GM18873 (cell line): ENCODE measurements at regions not wholly inside any gene's neighbourhood (a gene's known extent, or its start where the extent isn't known, plus 50 kb on each side); places are given as distances from the start of the nearest gene placed in this dataset.
"Not testable (repeated sequence)": the region's sequence is repeated elsewhere in the genome, so short reads cannot be mapped to it uniquely, and the experiment has no call there.

ENCODE experiments used
- ATAC-seq: cut with Tn5 transposase; IDR thresholded peaks from one replicate; pipeline ENCODE4 v1.9.1; 2021; ENCODE audit warnings: mild to moderate bottlenecking, moderate library complexity, moderate number of reproducible peaks; ENCODE audit not compliant: unreplicated experiment, low FRiP score

DNA sequence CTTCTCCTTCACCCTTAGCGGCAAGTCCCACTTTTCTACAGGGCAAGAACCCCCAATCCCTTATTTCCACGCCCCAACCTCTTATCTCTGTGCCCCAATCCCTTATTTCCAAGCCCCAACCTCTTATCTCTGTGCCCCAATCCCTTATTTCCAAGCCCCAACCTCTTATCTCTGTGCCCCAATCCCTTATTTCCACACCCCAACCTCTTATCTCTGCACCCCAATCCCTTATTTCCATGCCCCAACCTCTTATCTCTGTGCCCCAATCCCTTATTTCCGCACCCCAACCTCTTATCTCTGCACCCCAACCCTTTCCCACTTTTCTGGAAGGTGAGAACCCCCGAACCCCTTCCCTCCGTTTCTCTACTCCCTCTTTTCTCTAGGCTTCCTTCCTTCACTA is 116.1 kb upstream of the GJE1 start:
- ATAC-seq: not testable (repeated sequence)

DNA sequence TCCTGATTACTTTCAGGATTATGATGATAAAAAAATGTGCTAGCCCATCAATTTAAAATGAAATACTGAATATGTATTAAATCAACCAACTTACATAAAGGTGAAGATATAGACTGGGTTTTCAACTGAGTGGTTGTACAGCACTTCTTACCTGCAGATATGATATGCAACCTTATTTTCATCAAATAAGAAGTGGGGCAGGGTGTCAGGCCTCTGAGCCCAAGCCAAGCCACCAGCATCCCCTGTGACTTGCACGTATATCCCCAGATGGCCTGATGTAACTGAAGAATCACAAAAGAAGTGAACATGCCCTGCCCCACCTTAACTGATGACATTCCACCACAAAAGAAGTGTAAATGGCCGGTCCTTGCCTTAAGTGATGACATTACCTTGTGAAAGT is 117.3 kb upstream of the GJE1 start:
- ATAC-seq: not testable (repeated sequence)

DNA sequence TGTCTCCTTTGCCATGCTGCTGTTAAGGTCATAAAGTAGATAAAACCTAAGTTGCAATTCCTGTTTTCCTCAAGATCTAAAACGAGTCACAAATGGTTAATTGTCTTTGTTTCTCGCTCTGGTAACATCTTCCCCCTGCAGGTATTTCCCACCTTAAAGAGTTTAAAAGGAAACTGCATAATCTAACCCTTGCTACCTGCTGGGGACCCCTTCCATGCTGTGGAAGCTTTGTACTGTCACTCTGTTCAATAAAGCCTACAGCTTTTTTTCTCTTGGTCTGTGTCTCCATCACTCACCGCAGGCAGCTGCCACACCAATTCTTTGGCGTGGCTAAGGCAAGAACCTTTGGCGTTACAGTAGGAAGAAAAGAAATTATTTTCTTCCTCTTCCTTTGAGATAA is 117.7 kb upstream of the GJE1 start:
- no peak for ATAC-seq

DNA sequence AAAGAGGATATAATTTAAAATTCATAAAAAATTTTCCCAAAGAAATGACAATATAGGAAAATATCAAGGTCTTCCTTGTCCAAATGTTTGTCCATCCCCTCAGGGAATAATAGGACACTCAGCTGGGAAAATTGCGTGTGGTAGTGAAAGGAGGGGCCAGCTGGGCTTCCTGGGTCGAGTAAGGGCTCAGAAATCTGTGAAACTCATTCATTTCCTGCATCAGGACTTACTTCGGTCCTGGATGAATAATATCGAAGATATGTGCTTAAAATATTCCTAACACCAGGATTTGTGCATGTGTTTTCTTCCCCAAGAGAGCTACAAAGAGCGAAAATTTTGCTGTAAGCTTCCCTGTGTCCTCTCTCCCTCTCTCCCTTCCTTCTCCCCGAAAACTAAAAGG is 118.2 kb upstream of the GJE1 start:
- ATAC-seq: no peak

DNA sequence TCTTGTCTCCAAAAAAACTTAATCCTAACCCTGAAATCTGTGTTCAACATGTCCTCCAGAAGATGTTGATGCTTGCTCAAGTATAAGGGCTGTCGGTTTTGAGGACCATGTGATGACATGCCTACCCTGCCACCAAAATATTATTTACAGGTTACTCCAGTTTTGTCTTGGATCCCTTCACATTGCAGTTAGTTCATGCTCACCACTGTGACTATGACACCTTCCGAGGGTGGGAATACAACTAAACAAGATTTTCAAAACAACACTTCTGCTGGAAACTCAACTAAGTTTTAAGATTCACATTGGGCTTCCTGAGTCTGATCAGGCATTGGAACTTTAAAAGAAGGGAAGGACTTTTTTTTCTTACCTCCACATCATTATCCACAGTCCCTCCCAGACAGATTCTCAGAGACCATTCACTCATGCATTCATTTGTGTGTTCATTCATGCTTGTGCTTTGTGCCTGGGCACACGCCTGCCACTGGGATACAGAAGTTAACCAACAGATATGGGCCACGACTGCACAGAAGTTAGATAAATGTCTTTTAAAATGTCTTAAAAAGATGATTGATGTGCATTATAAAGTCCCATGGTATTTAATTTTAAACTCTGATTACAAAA is 118.7 kb upstream of the GJE1 start:
- no peak for ATAC-seq

DNA sequence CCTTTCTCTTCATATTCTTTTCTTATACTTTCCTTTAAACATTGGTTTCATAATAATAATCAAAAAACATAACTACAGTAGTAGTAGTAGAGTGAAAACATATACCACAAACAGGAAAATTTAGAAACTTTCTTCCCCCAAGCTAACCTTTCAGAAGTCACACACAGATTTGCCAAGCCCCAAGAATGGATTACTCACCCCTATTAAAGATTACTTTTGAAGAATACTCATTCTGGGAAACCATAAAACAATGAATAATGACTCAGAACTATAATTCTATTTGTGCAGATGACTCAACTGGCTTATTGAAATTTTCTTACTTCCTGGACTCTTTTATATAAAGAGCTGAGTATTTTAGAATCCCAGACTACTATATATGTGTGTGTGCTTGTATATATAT is 119.4 kb upstream of the GJE1 start:
- peak; percentile 86 for ATAC-seq

DNA sequence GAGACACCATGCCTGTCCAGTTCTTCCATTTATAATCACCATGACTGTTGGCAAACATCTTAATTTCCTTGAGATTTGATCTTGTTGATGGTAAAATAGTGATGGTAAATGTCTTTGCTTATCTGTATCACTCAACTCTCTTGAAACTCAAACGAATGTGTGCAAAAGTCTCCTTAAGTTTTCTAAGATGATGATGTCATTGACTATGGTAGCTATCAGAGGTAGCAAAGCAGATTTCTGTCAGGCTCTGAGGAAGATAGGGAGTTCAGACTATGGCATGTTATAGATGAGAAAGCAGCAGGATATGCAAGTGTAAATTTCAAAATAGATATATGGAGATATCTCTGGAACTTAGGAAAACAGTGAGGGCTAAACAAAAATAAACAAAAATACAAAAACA is 121.0 kb upstream of the GJE1 start:
- no peak for ATAC-seq

DNA sequence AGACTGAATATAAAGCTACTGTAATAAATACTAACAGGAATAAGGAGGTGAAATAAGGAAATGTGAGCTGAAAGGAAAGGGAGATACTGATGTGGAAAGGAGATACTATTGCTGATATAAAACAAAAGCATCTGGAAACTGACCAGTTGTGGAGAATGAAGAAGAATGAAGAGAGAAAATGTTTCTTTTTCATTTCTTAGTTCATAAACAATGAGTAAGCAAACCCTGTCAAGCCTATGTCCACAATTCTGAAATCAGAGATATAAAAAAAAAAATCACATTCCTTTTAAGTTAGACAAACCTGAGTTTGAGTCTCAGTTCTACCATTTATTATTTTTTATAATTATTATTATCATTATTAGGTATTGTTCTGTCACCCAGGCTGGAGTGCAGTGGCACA is 121.6 kb upstream of the GJE1 start:
- ATAC-seq: no peak

DNA sequence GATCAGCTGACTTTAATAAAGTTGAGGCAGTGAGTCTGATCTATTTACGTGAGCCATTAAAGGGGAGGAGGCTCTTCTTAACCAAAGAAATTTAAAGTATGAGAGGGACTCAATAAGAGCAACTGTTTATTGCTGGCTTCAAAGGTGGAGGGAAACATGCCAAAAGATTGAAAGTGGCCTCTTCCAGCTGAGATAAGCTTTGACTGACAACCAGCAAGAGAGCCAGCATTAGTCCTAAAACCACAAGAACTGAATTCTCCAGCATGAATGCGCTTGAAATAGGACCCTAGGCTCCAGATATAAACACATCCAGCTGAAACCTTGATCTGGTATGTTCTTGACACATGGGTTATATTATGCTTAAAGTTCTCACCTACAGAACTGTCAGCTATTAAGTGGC is 123.1 kb upstream of the GJE1 start:
- no peak for ATAC-seq

DNA sequence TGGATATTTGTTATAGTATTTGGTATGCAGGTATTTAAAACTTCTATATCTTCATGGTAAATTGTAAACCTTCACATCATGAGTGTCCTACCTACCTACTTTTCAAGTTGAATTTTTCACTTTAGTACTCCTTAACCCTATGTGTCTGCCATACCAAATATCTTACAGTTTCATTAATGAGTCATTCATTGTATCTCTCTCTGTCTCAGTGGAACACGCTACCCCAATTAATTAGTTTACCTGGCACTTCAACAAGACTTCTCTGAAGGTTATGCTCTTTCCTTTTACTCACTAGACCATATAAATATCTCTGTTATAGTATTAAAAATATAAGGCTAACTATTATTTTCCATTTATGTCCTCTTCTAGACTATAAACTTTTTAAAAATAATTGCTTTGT is 123.9 kb upstream of the GJE1 start:
- no peak for ATAC-seq

DNA sequence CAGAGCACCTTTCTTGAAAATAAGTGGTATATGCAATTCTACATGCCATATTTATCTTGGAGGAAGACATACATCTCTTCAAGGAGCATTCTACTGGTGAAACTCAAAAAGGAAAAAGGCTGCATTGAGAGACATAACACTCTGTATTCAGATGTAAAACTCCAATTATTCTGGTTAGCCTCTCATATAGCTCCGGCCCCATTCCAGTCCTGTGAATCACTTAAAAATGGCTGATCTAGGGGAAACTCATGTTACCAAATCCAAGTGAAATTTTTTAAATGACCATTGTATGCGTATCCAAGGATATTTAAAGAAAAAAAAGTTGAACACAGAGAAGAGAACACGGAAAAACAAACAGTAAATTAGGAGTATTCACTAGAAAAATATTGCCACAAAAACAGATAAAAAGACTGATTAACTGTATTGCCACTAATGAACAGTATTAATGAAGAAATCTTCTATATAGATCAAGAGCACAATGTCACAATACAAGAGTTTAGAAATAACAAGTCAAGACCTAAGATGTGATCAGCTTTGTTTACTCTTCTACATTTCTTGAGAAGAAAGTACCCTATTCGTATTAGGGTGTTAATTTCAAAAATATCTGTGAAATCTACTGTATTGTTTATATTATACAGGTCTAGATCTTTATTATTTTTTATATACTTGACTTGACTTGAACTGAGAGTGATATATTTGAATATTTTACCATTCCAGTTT is 124.5 kb upstream of the GJE1 start:
- ATAC-seq: no peak

DNA sequence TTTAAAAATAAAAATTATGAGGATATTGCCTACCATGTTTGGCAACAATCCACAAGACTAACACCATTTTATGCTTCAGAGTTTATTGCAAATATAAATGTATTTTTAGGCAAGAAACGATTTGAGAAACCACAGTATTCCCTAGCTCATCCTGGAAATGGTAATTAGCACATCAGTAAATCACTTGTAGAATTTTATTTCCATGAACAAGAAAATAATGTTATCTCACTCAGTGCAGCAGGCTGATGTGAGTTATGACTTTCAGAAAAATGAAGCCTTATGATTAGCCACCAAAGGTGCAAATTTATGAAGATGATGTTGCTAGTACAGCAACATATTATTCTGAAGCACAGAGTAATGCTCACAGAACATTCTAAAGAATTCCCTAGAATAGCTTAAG is 127.7 kb upstream of the GJE1 start:
- no peak for ATAC-seq

DNA sequence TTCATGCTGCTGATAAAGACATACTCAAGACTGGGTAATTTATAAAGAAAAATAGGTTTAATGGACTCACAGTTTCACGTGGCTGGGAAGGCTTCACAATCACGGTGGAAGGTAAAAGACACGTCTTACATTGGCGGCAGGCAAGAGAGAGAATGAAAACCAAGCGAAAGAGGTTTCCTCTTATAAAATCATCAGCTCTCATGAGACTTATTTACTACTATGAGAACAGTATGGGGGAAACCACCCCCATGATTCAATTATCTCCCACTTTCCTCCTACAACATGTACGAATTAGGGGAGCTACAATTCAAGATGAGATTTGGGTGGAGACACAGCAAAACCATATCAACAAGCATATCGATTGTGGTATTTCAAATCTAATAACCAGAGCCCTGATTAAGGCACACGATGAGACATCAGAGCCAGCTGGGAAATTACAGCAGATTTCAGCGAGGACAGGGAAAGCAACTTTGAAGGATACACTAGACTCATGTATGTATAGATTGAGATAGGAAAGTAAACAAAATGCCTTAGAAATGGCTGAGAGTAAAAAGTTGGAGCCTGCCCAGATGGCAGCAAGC is 129.8 kb upstream of the GJE1 start:
- no peak for ATAC-seq

DNA sequence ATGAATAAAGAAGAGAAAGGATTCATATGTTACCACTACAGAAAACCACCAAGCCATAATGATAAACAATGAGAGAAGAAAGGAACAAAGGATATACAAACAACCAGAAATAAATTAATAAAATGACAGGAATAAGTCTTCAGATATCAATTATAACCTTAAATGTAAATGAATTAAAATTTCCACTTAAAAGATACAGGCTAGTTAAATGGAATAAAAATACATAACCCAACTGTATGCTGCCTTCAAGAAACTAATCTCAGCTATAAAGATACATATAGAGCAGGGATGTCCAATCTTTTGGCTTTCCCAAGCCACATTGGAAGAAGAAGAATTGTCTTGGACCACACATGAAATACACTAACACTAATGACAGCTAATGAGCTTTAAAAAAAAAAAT is 135.9 kb upstream of the GJE1 start:
- no peak for ATAC-seq

DNA sequence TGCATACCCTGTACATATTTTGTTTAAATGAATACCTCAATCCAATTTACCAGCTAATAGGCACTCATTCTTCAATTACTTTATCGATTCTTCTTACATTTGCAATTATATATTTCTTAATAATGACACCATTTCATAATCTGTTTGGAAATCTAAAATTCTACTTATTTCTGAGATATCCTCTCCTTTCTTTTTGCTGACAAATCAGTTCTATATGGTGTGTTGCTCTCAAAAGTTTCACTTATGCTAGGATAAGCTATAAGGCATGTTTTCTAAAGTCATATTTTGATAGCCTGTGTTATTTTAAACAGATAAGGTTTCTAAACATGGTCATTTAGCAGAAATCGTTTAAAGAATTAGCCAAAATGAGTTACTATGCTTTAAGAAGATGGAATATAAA is 140.6 kb upstream of the GJE1 start:
- ATAC-seq: no peak

DNA sequence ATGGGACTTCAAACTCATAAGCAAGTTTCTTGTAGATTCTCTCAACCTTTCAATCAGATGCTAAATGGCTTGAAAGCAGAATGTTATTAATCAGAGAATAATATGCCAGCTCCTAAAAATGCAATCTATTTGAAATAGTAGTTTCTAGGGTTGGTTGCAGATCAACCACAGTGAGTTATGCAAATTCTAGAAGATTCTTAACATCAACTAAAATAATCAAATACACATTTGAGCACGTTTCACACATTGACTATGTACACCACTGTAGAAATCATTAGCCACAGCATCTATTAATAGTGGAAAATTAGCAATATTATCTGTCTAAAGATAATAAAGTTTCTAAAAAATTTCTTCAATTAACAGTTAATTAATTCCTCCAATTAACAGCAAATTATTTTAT is 141.9 kb upstream of the GJE1 start:
- ATAC-seq: no peak

DNA sequence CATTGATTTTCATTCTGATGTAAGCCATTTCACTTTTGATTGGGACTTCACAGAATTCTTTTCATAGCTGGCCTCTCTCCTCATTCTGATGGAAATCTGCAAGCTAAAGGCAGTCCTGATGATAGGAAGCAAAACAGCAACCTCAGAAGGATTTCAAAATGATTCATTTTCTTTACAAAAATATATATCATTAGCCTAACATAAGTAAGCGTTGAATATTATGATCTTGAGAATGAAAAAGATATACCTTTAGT is 143.1 kb upstream of the GJE1 start:
- no peak for ATAC-seq

DNA sequence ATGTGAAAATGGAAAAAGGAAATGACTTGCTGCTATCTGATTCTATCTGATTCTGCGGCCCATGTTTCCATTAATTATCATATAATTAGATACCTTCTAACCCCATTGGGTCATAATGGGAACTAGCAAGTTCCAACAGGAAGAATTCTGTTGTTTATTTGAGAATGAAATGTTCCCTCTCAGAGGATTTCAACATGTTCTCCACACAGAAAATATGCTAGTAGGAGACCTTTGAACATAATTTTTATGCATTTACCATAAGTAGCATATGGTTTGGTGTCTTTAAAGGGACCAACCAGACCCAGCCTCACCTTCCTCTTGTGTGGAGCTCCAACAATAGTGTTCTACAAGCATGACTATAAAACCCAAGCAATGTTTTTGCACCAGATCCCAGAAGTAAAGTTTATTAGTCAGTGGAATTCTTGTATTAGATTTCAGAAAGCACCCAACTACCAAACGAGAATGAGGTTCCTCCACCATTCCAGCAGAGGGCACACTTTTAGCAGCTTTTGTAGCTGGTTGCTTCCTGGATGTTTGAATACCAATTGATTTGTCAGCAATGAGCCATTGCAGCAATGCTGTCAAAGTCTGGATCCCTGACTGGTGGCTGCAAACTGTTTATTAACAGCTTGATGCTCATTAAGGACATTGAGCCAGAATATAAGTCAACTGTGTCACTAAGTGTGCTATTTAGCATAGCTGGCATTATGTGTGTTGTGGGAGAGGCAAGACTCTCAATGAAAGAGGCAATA is 143.6 kb upstream of the GJE1 start:
- peak; percentile 56 for ATAC-seq

DNA sequence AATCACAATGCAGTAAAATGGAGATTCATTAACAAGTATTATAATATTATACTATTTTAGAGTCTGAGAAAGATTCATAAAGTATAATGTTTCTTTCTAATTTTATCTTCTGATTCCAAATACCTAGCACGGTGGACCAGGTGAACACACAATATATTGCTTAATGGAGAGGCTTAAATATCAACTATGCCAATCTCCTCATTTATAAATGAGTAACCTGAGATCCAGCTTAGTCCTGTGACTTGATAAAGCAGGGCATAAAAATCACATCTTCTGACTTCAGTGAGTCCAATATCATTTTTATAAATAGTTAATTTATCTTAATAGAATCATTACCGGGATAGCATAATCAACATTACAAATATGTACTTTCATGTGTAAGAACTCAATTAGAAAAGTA is 144.4 kb upstream of the GJE1 start:
- ATAC-seq: no peak

DNA sequence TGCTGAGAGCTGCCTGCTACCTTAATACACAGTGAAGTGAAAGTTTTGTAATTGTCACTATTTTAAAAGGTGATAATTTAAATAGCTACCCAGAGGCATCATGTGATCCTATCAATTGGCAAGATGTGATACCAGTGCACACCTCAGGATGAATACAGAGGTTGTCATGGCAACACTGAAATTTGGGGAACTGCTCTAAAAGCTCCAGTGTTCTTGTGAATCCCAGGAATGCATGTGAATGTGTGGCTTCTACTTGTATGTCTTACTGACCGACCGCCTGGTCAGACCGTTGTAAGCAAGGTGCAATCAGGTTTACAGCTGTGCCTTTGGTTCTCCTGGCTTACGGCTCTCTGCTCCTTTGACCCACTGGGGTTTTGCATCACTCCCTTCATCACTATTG is 146.3 kb upstream of the GJE1 start:
- ATAC-seq: no peak

DNA sequence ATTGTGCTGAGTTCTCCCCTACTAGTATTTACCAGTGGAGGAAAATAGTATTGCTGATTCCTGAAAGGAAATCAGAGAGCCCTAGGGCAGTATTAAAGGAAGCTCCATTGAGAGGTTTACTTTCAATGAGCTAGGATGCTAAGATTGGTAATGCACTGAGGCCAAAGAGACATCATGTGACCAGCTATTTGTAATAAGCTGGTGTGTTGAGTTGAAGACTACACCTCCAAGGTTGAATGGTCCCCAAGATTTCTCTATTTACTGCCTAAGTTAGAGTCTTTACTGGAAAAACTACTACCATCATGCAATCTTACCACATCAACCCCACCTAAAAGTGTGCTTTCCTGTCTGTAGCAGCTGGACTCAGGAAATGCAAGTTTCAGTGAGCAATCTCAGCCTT is 151.5 kb upstream of the GJE1 start:
- ATAC-seq: no peak

DNA sequence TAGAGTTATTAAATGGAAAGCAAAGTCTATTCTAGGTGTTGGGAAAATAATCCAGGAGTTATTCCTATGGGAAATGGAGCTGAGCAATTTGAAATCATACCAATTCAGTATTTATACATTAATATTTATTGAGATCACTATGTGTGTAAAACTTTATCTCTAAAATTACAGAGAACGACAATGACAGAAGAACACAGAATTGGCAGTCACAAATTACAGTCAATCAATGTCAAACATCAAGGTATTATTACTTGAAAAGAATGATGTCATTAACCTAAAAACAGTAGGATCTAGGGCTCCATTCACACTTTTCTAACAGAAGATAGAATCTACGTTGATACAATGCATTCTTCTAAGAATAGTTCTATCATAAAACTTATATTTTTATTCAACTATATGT is 154.9 kb upstream of the GJE1 start:
- no peak for ATAC-seq
